Ascending aorta (tissue), 2 donors: ENCODE measurements at regions not wholly inside any gene's neighbourhood (a gene's known extent, or its start where the extent isn't known, plus 50 kb on each side); places are given as distances from the start of the nearest gene placed in this dataset.

Source experiments
- DNase-seq, 2 donors: peaks; one replicate each; pipeline ENCODE4 v3.0.0-alpha.2; 2019; ENCODE audit warnings: low spot score in 2 of 2
- H3K27ac ChIP-seq, 2 donors: fragments of 200-600 bp; sonication (generic); one replicate each; pipeline ENCODE4 v1.5.1; 2016 to 2017; ENCODE audit warnings: mild to moderate bottlenecking in 1 of 2
- H3K27me3 ChIP-seq: fragments of 200-600 bp; sonication (generic); one replicate; pipeline ENCODE4 v1.5.1; 2017
- H3K36me3 ChIP-seq, 2 donors: fragments of 200-600 bp; sonication (generic); one replicate each; pipeline ENCODE4 v1.5.1; 2016
- H3K4me1 ChIP-seq, 2 donors: fragments of 200-600 bp; sonication (generic); one replicate each; pipeline ENCODE4 v1.5.1; 2016 to 2017; ENCODE audit warnings: mild to moderate bottlenecking in 1 of 2
- H3K4me3 ChIP-seq, 2 donors: fragments of 200-600 bp; sonication (generic); one replicate each; pipeline ENCODE4 v1.5.1; 2016 to 2017; ENCODE audit warnings: mild to moderate bottlenecking in 1 of 2
- H3K9me3 ChIP-seq, 2 donors: fragments of 200-600 bp; sonication (generic); one replicate each; pipeline ENCODE4 v1.5.1; 2016
- CTCF ChIP-seq, 3 experiments: fragments of 200-600 bp in 2 of 3; fragments of 450-650 bp in 1 of 3; sonication (generic) in 2 of 3; IDR thresholded peaks; one replicate each; pipeline ENCODE4 v1.5.1; 2016 to 2019; ENCODE audit warnings: antibody characterized with exemption in 3 of 3, mild to moderate bottlenecking in 1 of 3, moderate library complexity in 1 of 3
- intact Hi-C: fragments of 100-400 bp; cut with DNase I; formaldehyde crosslinking; loops from one replicate; pipeline ENCODE4 v1.15.1; 2023

- DNase-seq: no peak
- H3K27ac ChIP-seq: no peak overlapping the region
- no peak overlapping the region for H3K4me3 ChIP-seq
- H3K27me3 ChIP-seq: no peaks in the 10 kb centered on the region
- TF ChIP-seq CTCF (IDR thresholded peaks at IDR 0.05): no peak
- no peaks in the 10 kb centered on the region for H3K9me3 ChIP-seq
- H3K36me3 ChIP-seq: no peaks in the 10 kb centered on the region
- no peaks in the 10 kb centered on the region for H3K4me1 ChIP-seq
- intact Hi-C loops: no loop called here
Measured at GRCh38 chr3:83454353-83454752, 1504.4 kb upstream of the CADM2 start.

- no peak overlapping the region for H3K27ac ChIP-seq
- no peak overlapping the region for H3K4me3 ChIP-seq
- H3K27me3 ChIP-seq: no peaks in the 10 kb centered on the region
- no peak for TF ChIP-seq CTCF (IDR thresholded peaks at IDR 0.05)
- intact Hi-C loops: no loop called here
- no peaks in the 10 kb centered on the region for H3K36me3 ChIP-seq
- DNase-seq: no peak
- H3K9me3 ChIP-seq: no peaks in the 10 kb centered on the region
- no peaks in the 10 kb centered on the region for H3K4me1 ChIP-seq
Measured at GRCh38 chr3:83457551-83457950, 1501.2 kb upstream of the CADM2 start.

- no peak for DNase-seq
- Histone ChIP-seq H3K4me1 (no peaks in the 10 kb centered on the region), H3K27me3 (no peaks in the 10 kb centered on the region), H3K4me3 (no peak overlapping the region), H3K9me3 (no peaks in the 10 kb centered on the region), H3K36me3 (no peaks in the 10 kb centered on the region), H3K27ac (no peak overlapping the region)
- intact Hi-C loops: no loop called here
- no peak for TF ChIP-seq CTCF (IDR thresholded peaks at IDR 0.05)
Measured at GRCh38 chr3:83460052-83460451, 1498.7 kb upstream of the CADM2 start.

GRCh38 chr3:83461411-83461810 is 1497.4 kb upstream of the CADM2 start:
- H3K27ac ChIP-seq: no peak overlapping the region
- no peaks in the 10 kb centered on the region for H3K9me3 ChIP-seq
- no peak for DNase-seq

GRCh38 chr3:83477563-83477962 is 1481.2 kb upstream of the CADM2 start:
- DNase-seq: no peak
- intact Hi-C loops: no loop called here
- Histone ChIP-seq H3K27ac (no peak overlapping the region), H3K36me3 (no peaks in the 10 kb centered on the region), H3K9me3 (no peaks in the 10 kb centered on the region), H3K27me3 (no peaks in the 10 kb centered on the region), H3K4me1 (no peaks in the 10 kb centered on the region), H3K4me3 (no peak overlapping the region)
- TF ChIP-seq CTCF (IDR thresholded peaks at IDR 0.05): no peak

More at GRCh38 chr3:83461411-83461810, 1497.4 kb upstream of the CADM2 start:
- H3K4me1 ChIP-seq: no peaks in the 10 kb centered on the region
- TF ChIP-seq CTCF (IDR thresholded peaks at IDR 0.05): no peak
- H3K27me3 ChIP-seq: no peaks in the 10 kb centered on the region
- intact Hi-C loops: no loop called here
- H3K36me3 ChIP-seq: no peaks in the 10 kb centered on the region
- H3K4me3 ChIP-seq: no peak overlapping the region

- intact Hi-C loops: no loop called here
- H3K9me3 ChIP-seq: no peaks in the 10 kb centered on the region
- no peaks in the 10 kb centered on the region for H3K4me1 ChIP-seq
- H3K27ac ChIP-seq: no peak overlapping the region
- no peak for DNase-seq
- H3K36me3 ChIP-seq: no peaks in the 10 kb centered on the region
- no peak for TF ChIP-seq CTCF (IDR thresholded peaks at IDR 0.05)
- no peaks in the 10 kb centered on the region for H3K27me3 ChIP-seq
- H3K4me3 ChIP-seq: no peak overlapping the region
Measured at GRCh38 chr3:83482402-83483070, 1476.3 kb upstream of the CADM2 start.
